Activated CD4-positive, alpha-beta T cell treated with anti-CD3 and anti-CD28 coated beads, Interleukin-2, amount 50 U/mL, for 4 hours (primary cell): ENCODE measurements at regions not wholly inside any gene's neighbourhood (a gene's known extent, or its start where the extent isn't known, plus 50 kb on each side); places are given as distances from the start of the nearest gene placed in this dataset.

Source experiments
- DNase-seq, 2 experiments: peaks; one replicate each; pipeline ENCODE4 v3.0.0-alpha.2; 2020

GRCh38 chr15:39444735-39445470 lies 136.0 kb upstream of the THBS1 start:
- DNase-seq, result no peak

DNA sequence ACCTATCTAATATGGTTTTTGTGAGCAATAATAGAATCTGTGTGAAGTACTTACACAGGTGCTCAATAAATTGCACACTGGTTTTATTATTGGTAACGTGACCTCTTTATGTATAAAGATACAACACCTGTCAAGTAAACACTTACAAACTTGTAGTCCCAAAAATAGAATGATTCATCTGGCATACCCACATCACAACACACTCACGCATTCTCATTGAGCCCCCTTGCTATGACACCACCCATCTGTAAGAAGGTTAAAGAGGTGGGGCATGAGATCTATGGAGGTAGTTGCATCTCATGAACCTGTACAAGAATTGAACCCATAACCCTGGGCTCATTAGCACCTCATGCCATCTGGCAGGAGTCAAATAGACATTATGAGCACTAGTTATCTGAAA lies 134.9 kb upstream of the THBS1 start:
- DNase-seq, result no peak

GRCh38 chr15:39447346-39447745 lies 133.5 kb upstream of the THBS1 start:
- DNase-seq, result no peak

- DNase-seq, result no peak
Measured at GRCh38 chr15:39447881-39448280, 133.0 kb upstream of the THBS1 start.

DNA sequence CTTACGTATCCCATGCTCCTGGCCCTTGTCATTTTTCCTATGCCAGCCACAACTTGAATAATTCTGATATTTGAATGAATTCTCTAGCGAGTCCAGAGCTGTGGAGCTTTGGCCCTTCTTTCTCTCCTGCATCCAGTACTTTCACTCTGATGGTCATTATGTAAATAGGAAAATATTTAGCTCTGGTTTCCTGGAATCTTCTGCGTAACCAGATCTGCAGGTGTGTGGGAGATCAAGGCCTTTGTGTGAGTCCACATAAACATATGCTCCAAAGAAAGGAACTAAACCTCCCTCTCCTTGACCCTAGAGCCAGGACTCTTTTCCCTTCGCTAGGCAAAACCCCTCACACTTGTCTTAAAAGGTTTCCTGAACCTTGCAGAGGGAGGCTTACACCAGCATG lies 132.5 kb upstream of the THBS1 start:
- DNase-seq, result no peak

- no peak for DNase-seq
Measured at GRCh38 chr15:39451121-39451688, 129.7 kb upstream of the THBS1 start.

DNA sequence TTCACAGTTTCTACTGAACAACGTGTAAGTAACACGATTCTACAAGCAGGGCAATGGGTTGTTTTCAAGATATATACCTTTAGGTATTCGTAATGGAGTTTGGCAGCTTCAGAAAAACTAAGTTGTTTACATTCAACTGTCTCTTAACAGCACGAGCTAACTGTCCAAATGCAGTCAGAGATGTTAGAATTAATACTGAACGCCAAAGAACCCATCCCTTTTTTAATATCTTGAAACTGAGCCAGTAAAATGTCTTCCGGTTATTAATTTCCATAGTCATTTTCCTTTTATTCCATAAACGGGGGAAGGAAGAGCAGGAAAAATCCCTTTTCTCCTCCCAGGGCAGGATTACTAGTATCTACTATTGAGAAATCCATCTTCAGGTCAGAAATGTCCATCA lies 129.0 kb upstream of the THBS1 start:
- no peak for DNase-seq

GRCh38 chr15:39453620-39454019 lies 127.3 kb upstream of the THBS1 start:
- DNase-seq, result no peak

- DNase-seq, result no peak
Measured at GRCh38 chr15:39454189-39454986, 126.5 kb upstream of the THBS1 start.

DNA sequence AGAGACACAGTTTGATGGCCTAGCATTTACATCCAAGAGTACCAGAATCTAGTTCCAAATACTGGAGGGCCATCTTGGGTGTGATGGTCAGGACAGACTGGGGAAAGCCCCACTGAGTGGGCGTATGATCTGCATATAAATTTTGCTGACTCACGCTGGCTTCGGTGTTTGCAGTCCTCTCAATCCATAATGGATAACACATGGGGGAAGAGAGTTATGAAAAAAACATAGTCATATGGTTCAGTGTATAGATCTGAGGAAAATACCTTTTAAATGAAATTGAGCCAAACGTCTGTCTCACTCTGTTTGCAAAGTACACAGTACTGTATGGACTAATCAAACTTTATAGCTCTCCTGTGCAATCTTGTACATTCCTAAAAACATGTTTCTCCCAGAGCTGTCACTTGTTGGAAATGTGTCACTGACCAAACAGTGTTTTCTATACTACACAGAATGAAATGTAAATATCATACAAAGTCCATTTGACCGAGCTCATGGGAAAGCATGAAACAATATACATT lies 125.3 kb upstream of the THBS1 start:
- no peak for DNase-seq

DNA sequence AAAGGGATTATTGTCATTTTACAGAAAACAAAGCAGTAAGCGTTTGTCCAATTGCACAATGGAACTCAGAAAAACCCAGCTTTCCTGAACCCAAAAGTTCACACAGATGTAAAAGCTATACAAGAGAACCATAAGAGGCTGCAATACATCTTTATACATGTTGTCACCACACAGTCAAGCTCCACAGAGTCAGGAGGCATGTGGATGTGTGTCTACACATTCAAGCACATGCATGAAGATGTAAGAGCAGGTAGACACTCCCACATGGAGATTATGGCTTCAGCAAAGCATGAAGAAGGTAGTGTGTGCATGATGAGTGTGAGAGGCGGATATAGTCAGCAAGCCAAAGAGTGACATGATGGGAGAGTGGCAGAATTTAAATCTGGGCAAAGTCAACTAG lies 124.7 kb upstream of the THBS1 start:
- no peak for DNase-seq

- DNase-seq, result no peak
Measured at GRCh38 chr15:39456582-39457330, 124.1 kb upstream of the THBS1 start.

GRCh38 chr15:39458131-39458530 lies 122.7 kb upstream of the THBS1 start:
- DNase-seq, result no peak

- no peak for DNase-seq
Measured at GRCh38 chr15:39459548-39459947, 121.3 kb upstream of the THBS1 start.

DNA sequence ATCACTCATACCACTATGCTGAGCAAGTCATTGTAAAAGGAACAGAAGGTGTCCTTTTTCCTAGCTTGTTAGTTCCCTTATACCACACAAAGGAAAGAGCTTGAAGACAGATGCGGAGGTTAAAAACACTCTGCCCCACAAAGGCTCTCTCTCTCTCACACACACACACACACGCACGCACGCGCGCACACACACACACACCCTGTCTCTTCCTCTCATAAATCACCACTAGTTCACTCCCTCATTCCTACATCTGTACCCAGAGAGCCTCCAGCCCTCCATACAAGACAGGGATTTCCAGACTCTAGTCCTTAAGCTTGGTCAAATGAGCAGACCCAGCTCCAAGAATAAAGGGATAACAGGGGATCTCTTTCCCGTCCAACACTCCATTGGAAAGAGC lies 120.1 kb upstream of the THBS1 start:
- DNase-seq, result no peak

- DNase-seq, result no peak
Measured at GRCh38 chr15:39461536-39462130, 119.2 kb upstream of the THBS1 start.

DNA sequence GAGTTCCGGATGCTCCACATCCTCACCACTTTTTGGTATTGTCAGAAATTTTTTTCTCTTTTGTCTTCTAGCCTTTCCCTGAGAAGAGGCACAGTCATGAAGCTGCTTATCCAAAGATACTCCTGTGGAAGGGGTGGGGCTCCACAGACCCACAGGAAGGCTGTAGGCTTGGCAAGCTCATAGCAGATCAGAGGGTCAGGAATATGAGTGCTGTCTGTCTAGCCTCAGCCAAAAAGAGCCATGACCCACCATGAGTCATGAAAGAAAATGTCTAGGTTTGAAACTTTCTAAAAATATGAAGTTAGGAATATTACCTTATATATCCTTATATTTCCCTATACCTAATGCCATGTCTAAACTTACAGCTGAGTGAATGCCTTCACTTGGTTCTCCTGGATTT lies 118.2 kb upstream of the THBS1 start:
- no peak for DNase-seq

GRCh38 chr15:39465843-39466749 lies 114.8 kb upstream of the THBS1 start:
- no peak for DNase-seq

DNA sequence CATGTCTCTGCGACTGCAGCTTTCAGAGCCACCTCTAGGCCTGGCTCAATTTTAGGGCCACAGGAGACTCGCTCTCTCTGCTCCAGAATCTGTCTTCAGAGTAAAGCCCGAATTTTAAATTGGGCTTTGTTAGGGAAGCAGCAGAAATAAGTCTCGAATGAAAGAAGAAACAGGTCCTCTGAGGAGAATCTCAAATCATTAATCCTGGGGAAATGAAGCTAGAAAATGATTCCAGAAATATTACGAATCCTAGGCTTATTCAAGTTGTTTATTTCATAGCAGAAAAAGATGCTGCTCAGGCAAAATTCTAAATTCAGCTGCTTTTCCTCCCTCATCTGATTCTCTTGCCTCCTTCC lies 114.2 kb upstream of the THBS1 start:
- DNase-seq, result no peak

DNA sequence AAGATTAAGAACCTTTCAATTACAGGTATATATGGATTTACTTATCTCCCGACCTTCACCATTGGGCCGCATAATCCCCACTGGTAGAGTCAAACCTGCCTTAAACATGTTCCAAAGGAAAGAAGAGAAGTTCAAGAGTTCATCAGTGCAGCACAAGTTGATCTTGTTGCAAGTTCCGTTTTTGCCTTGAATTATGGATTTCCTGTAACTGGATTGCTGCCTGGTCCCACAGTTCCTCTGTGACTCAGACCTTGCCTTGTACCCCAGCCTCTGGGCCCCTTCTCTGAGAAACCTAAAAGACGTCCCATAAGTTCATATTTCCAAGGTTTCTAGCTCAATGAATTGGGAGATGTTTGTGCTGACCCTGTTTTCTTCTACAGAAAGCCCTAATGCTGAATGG lies 112.5 kb upstream of the THBS1 start:
- no peak for DNase-seq

DNA sequence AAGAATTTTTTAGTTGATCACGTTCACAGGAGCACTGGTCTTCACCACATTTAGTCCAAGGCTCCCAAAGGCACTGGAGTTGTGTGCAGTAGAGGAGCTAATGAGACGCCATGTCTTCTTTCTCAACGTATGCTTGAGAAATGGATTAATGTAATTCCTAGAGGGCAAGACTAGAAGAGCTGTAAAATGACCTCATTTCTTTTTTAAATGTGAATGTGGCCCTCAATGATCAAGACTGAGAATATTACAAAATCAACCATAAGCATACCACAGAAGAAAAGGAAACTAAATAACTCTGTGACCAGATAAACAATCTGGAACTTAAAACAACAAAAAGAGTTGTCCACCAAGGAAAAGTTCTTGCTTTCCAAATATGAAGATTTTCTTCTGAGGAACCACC lies 112.1 kb upstream of the THBS1 start:
- DNase-seq, result no peak
